Fibroblast of gingiva (primary cell): ENCODE measurements at regions not wholly inside any gene's neighbourhood (a gene's known extent, or its start where the extent isn't known, plus 50 kb on each side); places are given as distances from the start of the nearest gene placed in this dataset.
"Not testable (repeated sequence)": the region's sequence is repeated elsewhere in the genome, so short reads cannot be mapped to it uniquely, and the experiment has no call there.

ENCODE experiments used
- DNase-seq: peaks from one replicate; pipeline ENCODE4 v3.0.0-alpha.2; 2011; ENCODE audit warnings: low read depth

- no peak for DNase-seq
These were observed 409.3 kb downstream of the AGTPBP1 start for GRCh38 chr9:85332487-85332886.

GRCh38 chr9:85331626-85332025, 410.1 kb downstream of the AGTPBP1 start:
- no peak for DNase-seq

- no peak for DNase-seq
These were observed 419.2 kb downstream of the AGTPBP1 start for GRCh38 chr9:85322592-85322991.

- DNase-seq = no peak
These were observed 420.2 kb downstream of the AGTPBP1 start for GRCh38 chr9:85321561-85321960.

GRCh38 chr9:85319936-85320656, 421.7 kb downstream of the AGTPBP1 start:
- no peak for DNase-seq

- not testable (repeated sequence) for DNase-seq
These were observed 426.2 kb downstream of the AGTPBP1 start for GRCh38 chr9:85315535-85315934.

- no peak for DNase-seq
These were observed 431.2 kb downstream of the AGTPBP1 start for GRCh38 chr9:85310573-85310972.

GRCh38 chr9:85303757-85304134, 438.0 kb downstream of the AGTPBP1 start:
- DNase-seq = no peak

- DNase-seq = no peak
These were observed 438.6 kb downstream of the AGTPBP1 start for GRCh38 chr9:85302938-85303756.

GRCh38 chr9:85298499-85298898, 443.3 kb downstream of the AGTPBP1 start:
- no peak for DNase-seq

- DNase-seq = not testable (repeated sequence)
These were observed 446.5 kb downstream of the AGTPBP1 start for GRCh38 chr9:85295244-85295643.

GRCh38 chr9:85292261-85292660, 449.5 kb downstream of the AGTPBP1 start:
- no peak for DNase-seq

- no peak for DNase-seq
These were observed 450.5 kb downstream of the AGTPBP1 start for GRCh38 chr9:85291266-85291665.

GRCh38 chr9:85290019-85290418, 451.7 kb downstream of the AGTPBP1 start:
- no peak for DNase-seq

GRCh38 chr9:85289142-85289541, 452.6 kb downstream of the AGTPBP1 start:
- no peak for DNase-seq

GRCh38 chr9:85283421-85283820, 458.3 kb downstream of the AGTPBP1 start:
- DNase-seq = no peak

GRCh38 chr9:85278769-85279168, 463.0 kb downstream of the AGTPBP1 start:
- DNase-seq = no peak

GRCh38 chr9:85276741-85277140, 465.0 kb downstream of the AGTPBP1 start:
- peak; percentile 14 for DNase-seq

- no peak for DNase-seq
These were observed 471.9 kb downstream of the AGTPBP1 start for GRCh38 chr9:85269811-85270210.

GRCh38 chr9:85268131-85268530, 473.6 kb downstream of the AGTPBP1 start:
- peak; percentile 6 for DNase-seq

GRCh38 chr9:85264695-85265094, 477.1 kb downstream of the AGTPBP1 start:
- DNase-seq = no peak

GRCh38 chr9:85263288-85263687, 478.5 kb downstream of the AGTPBP1 start:
- DNase-seq = no peak

- DNase-seq = no peak
These were observed 479.4 kb downstream of the AGTPBP1 start for GRCh38 chr9:85262333-85262732.
